K562 (cell line): ENCODE measurements at regions not wholly inside any gene's neighbourhood (a gene's known extent, or its start where the extent isn't known, plus 50 kb on each side); places are given as distances from the start of the nearest gene placed in this dataset.

Experiments used
- ARNT ChIP-seq, 2 experiments: fragments of 450-650 bp; IDR thresholded peaks; 2 replicates each; pipeline ENCODE4 v1.6.1; 2016; ENCODE audit warnings: mild to moderate bottlenecking in 1 of 2
- BACH1 ChIP-seq: fragments of 200-800 bp; sonication (Bioruptor generic); IDR thresholded peaks from 2 replicates; pipeline ENCODE4 v1.6.1; 2016; ENCODE audit warnings: missing genetic modification characterization, missing compliant biosample characterization
- CAMTA2 ChIP-seq: fragments of 250-450 bp; sonication (Bioruptor Pico); conservative IDR thresholded peaks from 2 replicates; pipeline ENCODE4 v1.5.1; 2022
- CCNT2 ChIP-seq: IDR thresholded peaks from 2 replicates; pipeline ENCODE4 v1.6.1; 2011; ENCODE audit warnings: borderline replicate concordance, low read depth, mild to moderate bottlenecking, moderate library complexity, mixed read lengths, low read length; ENCODE audit not compliant: insufficient read length; ENCODE audit errors: extremely low read depth
- ETV1 ChIP-seq: fragments of 450-650 bp; conservative IDR thresholded peaks from 2 replicates; pipeline ENCODE4 v1.6.1; 2016; ENCODE audit warnings: missing genetic modification characterization, control low read depth, low read depth, missing compliant biosample characterization
- KLF6 ChIP-seq: fragments of 250-450 bp; sonication (Bioruptor Pico); IDR thresholded peaks from 2 replicates; pipeline ENCODE4 v1.4.0; 2020; ENCODE audit warnings: mild to moderate bottlenecking, moderate library complexity, borderline replicate concordance
- NR2C2 ChIP-seq, 2 experiments: fragments of 200-800 bp in 1 of 2; sonication (Bioruptor generic) in 1 of 2; sonication (generic) in 1 of 2; formaldehyde crosslinking in 1 of 2; IDR thresholded peaks; 2 replicates each; pipeline versions ENCODE4 v1.6.1 to v1.8.0; 2016 to 2022; ENCODE audit warnings: mild to moderate bottlenecking in 1 of 2, missing compliant biosample characterization in 1 of 2, missing genetic modification characterization in 1 of 2, missing genetic modification reagents in 1 of 2
- TFAM ChIP-seq: fragments of 250-450 bp; sonication (Bioruptor Pico); conservative IDR thresholded peaks from 2 replicates; pipeline ENCODE4 v1.5.0; 2021; ENCODE audit warnings: mild to moderate bottlenecking, moderate library complexity
- ZNF347 ChIP-seq: fragments of 450-650 bp; formaldehyde crosslinking; IDR thresholded peaks from 2 replicates; pipeline ENCODE4 v1.4.0; 2020; ENCODE audit warnings: low read depth, mild to moderate bottlenecking, moderate library complexity
- ZNF551 ChIP-seq: fragments of 250-450 bp; sonication (Bioruptor Pico); IDR thresholded peaks from 2 replicates; pipeline ENCODE4 v1.5.0; 2021; ENCODE audit warnings: mild to moderate bottlenecking, moderate library complexity
- TF ChIP-seq, protein P1 (sequence below): sonication (generic); formaldehyde crosslinking; IDR thresholded peaks from 2 replicates; pipeline ENCODE4 v1.8.1; 2023; ENCODE audit warnings: missing genetic modification reagents, mild to moderate bottlenecking, borderline replicate concordance
- TF ChIP-seq, protein P2 (sequence below): fragments of 450-650 bp; IDR thresholded peaks from 2 replicates; pipeline ENCODE4 v1.6.1; 2016
- TF ChIP-seq, protein P3 (sequence below): fragments of 250-450 bp; sonication (Bioruptor Pico); IDR thresholded peaks from 2 replicates; pipeline ENCODE4 v1.9.0; 2021; ENCODE audit warnings: mild to moderate bottlenecking, inconsistent platforms
- TF ChIP-seq, protein P4 (sequence below): fragments of 250-450 bp; sonication (Bioruptor Pico); IDR thresholded peaks from 2 replicates; pipeline ENCODE4 v1.5.0; 2021; ENCODE audit warnings: mild to moderate bottlenecking, moderate library complexity

DNA sequence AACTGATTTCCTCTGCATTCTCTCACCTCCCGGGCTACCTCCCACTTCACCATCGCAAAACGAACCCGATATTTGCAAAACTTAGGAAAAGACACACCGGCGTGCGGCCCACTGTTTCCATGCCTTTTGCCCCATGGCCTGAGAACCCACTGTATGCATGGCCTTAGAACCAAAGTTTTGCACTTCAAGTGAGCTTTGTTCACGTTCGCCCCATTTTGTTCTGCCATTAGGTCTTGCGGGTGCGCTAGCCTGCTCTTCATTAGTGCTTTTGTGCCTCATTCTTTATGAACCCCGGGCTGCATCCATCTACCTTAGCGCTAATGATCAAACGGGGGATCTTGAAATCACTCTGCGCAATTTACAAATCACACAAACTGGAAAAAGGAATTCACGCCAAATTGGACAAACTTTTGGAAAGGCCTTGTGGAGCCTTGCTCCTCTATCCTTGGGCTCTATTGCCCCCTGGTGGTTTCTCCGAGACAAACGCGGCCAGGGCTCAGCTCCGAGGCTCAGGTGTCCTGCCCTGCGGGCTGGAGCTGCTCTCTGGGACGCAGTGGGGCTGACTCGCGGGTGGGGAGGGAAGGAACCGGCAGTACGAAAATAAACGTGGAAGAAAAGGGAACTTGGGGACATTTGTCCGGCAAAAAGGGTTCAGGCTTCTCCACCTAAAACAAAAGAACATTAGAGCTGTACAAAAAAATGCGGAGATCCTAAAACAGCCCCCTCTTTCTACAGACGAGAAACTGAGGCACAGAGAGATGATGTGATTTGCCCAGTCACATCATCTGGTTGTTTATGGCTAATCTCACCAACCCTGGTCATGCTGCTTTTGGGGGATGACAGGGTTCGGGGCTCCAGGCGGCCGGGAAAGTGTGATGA lies 300.4 kb upstream of the NFE2L3 start (continued):
- TF ChIP-seq CCNT2 (no peak), NR2C2 (CRISPR knock-in tag; IDR thresholded peaks at IDR 0.05) (no peak), NR2C2 (tag; IDR thresholded peaks at IDR 0.05) (0 out of 2 replicates have a peak, but pooled peaks have one; percentile 25), CAMTA2 (no peak), ZNF347 (CRISPR knock-in tag) (no peak), ZNF551 (no peak), ETV1 (no peak), KLF6 (CRISPR knock-in tag) (no peak), BACH1 (tag) (no peak), TFAM (CRISPR knock-in tag) (no peak), ARNT (IDR thresholded peaks at IDR 0.05) (no peak)
- TF ChIP-seq, protein P1, sequence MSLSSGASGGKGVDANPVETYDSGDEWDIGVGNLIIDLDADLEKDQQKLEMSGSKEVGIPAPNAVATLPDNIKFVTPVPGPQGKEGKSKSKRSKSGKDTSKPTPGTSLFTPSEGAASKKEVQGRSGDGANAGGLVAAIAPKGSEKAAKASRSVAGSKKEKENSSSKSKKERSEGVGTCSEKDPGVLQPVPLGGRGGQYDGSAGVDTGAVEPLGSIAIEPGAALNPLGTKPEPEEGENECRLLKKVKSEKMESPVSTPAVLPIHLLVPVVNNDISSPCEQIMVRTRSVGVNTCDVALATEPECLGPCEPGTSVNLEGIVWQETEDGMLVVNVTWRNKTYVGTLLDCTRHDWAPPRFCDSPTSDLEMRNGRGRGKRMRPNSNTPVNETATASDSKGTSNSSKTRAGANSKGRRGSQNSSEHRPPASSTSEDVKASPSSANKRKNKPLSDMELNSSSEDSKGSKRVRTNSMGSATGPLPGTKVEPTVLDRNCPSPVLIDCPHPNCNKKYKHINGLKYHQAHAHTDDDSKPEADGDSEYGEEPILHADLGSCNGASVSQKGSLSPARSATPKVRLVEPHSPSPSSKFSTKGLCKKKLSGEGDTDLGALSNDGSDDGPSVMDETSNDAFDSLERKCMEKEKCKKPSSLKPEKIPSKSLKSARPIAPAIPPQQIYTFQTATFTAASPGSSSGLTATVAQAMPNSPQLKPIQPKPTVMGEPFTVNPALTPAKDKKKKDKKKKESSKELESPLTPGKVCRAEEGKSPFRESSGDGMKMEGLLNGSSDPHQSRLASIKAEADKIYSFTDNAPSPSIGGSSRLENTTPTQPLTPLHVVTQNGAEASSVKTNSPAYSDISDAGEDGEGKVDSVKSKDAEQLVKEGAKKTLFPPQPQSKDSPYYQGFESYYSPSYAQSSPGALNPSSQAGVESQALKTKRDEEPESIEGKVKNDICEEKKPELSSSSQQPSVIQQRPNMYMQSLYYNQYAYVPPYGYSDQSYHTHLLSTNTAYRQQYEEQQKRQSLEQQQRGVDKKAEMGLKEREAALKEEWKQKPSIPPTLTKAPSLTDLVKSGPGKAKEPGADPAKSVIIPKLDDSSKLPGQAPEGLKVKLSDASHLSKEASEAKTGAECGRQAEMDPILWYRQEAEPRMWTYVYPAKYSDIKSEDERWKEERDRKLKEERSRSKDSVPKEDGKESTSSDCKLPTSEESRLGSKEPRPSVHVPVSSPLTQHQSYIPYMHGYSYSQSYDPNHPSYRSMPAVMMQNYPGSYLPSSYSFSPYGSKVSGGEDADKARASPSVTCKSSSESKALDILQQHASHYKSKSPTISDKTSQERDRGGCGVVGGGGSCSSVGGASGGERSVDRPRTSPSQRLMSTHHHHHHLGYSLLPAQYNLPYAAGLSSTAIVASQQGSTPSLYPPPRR (CRISPR knock-in tag) = no peak
- TF ChIP-seq, protein P2, sequence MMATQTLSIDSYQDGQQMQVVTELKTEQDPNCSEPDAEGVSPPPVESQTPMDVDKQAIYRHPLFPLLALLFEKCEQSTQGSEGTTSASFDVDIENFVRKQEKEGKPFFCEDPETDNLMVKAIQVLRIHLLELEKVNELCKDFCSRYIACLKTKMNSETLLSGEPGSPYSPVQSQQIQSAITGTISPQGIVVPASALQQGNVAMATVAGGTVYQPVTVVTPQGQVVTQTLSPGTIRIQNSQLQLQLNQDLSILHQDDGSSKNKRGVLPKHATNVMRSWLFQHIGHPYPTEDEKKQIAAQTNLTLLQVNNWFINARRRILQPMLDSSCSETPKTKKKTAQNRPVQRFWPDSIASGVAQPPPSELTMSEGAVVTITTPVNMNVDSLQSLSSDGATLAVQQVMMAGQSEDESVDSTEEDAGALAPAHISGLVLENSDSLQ = no peak
- TF ChIP-seq, protein P3, sequence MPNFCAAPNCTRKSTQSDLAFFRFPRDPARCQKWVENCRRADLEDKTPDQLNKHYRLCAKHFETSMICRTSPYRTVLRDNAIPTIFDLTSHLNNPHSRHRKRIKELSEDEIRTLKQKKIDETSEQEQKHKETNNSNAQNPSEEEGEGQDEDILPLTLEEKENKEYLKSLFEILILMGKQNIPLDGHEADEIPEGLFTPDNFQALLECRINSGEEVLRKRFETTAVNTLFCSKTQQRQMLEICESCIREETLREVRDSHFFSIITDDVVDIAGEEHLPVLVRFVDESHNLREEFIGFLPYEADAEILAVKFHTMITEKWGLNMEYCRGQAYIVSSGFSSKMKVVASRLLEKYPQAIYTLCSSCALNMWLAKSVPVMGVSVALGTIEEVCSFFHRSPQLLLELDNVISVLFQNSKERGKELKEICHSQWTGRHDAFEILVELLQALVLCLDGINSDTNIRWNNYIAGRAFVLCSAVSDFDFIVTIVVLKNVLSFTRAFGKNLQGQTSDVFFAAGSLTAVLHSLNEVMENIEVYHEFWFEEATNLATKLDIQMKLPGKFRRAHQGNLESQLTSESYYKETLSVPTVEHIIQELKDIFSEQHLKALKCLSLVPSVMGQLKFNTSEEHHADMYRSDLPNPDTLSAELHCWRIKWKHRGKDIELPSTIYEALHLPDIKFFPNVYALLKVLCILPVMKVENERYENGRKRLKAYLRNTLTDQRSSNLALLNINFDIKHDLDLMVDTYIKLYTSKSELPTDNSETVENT = no peak
- TF ChIP-seq, protein P4, sequence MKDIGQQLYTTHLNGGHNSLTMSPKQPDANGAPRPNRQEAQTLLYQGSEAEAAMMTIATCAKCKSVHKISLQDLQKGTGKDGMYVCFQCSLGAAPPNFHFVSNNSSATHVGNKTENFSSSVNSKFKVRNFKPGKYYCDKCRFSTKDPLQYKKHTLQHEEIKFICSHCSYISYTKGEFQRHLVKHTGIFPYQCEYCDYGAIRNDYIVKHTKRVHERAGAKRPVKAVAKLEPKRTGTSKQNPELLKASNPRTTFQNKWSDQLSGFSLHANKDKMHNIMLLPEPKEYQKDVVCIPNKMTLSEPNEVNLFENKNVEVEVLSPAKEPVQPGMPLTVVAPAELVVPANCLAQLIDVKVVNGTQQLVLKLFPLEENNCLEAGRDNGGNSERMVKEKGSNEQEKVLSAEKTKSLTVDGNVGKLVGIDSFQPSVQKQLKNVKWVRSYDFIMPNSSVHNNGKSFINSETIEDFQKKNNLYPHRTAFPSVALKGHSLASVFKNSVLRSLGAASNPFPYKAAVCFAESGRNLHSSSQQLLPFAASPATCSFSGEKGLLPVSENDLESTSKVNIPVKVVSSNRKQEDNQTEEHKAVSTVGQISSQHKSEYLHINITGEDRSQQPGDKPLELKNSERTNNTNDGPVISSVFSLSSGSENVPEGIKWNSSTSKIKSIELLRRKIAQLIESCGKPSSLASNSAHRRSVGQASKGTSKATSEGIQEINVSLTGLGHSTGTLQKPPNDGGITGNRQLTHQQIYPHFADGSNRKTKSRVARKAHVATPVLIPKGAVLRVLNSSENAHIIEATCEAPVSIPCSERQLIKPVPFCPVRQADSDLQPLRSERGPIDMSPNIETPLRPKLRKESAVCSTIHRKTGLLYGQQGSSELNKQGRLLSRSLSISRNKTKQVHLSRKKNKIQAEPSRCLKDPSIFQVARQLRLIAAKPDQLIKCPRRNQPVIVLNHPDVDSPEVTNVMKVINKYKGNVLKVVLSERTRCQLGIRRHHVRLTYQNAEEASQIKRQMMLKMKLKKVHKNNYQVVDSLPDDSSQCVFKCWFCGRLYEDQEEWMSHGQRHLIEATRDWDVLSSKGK (CRISPR knock-in tag) = no peak
